Activated CD4-positive, alpha-beta T cell treated with anti-CD3 and anti-CD28 coated beads, Interleukin-2, amount 50 U/mL, for 24 hours (primary cell): ENCODE measurements at regions not wholly inside any gene's neighbourhood (a gene's known extent, or its start where the extent isn't known, plus 50 kb on each side); places are given as distances from the start of the nearest gene placed in this dataset.
A peak's percentile ranks its signal among the peaks of the same experiment; 100 is the strongest.

Experiments used
- DNase-seq, 2 donors: peaks; one replicate each; pipeline ENCODE4 v3.0.0-alpha.2; 2020; ENCODE audit warnings: low read depth in 1 of 2, low spot score in 1 of 2

DNA sequence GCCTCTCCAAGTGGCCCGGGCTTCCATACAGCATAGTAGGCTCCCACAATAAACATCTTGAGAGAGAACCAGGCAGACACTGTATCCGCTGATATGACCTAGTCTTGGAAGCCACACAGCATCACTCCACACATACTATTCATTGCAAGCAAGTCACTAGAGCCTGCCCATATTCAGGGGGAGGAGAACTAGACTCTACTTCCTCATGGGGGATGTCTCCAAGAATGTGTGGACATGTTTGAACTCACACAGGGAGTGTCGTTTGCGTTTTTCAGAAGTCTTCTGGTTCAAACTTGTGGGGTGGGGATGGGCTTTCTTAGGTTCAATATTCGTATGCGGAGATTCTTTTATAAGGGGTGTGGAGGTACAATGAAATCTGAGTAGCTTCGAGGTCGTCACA lies 232.6 kb upstream of the HABP2 start:
- no peak for DNase-seq

- no peak for DNase-seq
Measured at GRCh38 chr10:113320987-113321386, 231.9 kb upstream of the HABP2 start.

- DNase-seq: no peak
Measured at GRCh38 chr10:113322843-113323242, 230.0 kb upstream of the HABP2 start.

GRCh38 chr10:113323985-113324384 lies 228.9 kb upstream of the HABP2 start:
- DNase-seq: no peak

DNA sequence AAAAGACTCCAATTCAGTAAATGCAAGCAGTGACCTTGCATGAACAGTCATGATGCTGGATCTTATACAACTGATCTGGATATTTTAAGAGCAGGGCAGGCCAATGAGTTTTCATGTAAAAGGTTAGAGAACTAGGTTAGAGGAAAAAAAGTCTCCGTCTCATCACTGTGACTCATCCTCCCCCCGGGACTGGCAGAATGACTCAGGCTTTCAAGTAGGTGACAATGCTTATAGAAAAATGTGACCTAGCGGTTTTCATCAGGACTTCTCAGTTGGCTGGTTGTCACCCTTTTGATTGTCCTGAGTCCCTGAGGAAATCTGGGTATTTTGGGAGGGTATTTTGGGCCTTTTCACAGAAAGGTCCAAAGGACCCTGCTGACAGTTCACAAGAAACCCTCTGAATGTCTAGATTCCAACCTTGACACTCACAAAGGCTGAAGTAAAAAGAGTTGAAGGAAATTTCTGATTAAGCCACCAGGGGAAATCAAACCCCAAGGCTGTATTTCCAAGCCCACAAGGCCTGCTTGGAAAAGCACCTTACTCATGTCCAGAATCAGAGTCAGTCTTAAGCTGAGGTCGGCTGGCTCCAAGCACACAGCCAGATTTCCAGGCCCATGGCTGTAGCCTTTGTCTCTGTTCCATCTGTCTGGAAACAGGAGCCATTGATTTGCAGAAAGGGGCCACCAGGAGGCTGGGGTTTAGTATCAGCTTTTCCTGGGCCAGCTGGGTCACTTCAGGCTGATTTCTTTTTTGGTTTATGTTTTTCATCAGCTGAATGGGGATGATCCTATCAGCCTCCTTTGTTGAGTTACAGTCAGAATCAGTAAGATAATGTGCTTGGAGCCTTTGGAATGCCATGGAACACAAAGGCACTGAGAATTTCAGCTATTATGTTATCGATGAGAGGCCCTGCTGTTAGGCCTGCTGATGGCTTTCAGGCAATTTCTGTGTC lies 226.4 kb upstream of the HABP2 start:
- peak in 1 of 2 donors; percentile 27 for DNase-seq

- DNase-seq: no peak
Measured at GRCh38 chr10:113329121-113329596, 223.7 kb upstream of the HABP2 start.

- DNase-seq: no peak
Measured at GRCh38 chr10:113331961-113332360, 220.9 kb upstream of the HABP2 start.

GRCh38 chr10:113333313-113333712 lies 219.5 kb upstream of the HABP2 start:
- no peak for DNase-seq

DNA sequence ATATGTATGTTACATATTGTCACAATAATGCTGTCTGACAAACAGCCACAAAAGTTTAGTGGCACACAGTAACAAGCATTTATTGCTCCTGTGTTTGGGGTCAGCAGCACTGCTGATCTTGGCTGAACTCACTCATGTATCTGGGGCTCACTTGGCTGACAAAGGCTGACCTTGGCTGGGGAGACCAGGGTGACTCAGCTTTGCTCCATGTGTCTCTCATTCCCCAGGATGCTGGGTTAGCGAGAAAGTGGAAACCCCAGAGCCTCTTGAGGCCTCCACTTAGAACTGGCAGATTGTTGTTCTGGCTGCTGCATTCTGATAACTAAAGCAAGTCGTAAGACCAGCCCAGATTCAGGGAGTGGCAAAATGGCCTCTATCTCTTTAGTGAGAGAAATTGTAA lies 217.3 kb upstream of the HABP2 start:
- no peak for DNase-seq

DNA sequence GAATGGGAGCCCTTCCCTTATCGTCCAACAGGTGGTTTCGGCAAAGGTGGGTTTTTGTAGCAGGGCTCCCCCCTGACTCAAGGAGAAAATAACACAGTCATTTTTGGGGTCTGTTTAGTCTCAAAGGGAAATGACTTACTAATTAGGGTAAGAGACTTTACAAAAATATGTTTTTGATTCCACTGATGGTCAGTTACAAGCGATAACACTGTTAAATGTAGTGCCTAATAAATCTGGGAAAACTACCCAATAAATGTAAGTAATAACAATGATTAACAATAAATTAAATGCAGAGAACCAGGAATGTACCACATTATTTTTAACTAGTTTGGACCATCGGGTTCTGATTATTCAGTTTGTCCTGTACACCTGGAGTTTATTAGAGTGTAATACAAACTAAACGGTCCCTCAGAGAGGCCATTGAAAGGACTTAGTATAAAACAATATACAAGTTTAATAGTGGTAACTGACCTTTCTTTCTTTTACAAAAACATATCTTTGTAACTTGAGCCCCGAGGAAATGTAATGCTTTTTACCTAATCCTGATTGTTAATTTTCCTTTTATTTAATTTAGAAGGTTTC lies 216.2 kb upstream of the HABP2 start:
- no peak for DNase-seq

- DNase-seq: no peak
Measured at GRCh38 chr10:113337142-113337541, 215.7 kb upstream of the HABP2 start.

DNA sequence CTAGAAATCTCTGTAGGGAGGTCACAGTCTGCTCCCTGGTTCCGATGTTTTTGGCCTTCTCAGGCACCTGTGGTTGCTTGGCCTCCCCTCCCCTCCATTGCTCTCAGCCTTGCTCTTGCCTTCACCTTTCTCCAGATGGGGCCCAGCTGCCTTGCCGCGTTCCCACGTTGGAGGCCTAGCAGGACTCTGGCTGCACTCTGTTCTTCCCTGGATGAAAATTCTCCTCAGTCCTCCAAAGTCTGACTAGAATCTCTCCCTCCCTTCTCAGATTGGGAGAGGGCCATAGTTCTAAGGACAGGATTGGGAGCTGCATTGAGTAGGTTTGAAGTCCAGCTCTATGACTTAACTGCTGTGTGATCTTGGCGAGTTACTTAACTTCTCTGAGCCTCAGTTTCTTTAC lies 213.7 kb upstream of the HABP2 start:
- no peak for DNase-seq

DNA sequence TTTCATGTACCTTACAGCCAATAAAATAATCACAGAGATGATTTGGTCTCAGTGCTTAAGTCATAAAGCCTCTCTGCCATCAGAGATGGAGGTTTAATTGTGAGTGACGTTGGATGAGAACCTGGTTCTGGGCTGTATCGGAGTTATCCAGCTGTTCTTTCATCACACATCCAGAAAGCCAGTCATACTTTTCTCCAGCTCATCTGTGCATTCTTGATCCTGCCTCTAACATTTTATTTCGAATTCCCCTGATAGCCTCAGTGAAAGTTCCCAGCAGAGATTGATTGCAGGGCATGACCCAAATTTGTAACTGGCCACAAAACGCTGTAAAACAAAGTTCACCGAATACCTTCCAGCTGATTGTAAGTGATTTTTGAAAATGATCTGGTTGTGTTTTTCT lies 212.6 kb upstream of the HABP2 start:
- no peak for DNase-seq

DNA sequence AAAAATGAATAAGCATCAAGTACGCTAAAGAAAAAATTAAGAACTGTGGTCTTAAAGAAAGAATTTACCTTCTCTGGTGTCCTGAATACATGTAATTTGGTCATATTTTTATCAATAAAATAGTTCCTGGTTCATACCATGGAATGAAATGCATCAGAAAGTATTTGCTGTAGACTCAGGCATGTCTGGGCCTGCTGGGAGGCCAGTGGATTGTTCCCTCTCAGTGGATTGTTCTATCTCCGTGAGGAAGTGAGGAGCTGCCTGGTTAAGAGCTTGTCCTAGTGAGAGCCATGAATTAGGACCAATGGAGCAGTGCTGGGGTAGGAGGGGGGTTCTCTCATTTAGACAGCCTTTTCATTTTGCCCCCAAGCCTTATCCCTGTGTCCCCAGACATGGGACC lies 211.7 kb upstream of the HABP2 start:
- no peak for DNase-seq

DNA sequence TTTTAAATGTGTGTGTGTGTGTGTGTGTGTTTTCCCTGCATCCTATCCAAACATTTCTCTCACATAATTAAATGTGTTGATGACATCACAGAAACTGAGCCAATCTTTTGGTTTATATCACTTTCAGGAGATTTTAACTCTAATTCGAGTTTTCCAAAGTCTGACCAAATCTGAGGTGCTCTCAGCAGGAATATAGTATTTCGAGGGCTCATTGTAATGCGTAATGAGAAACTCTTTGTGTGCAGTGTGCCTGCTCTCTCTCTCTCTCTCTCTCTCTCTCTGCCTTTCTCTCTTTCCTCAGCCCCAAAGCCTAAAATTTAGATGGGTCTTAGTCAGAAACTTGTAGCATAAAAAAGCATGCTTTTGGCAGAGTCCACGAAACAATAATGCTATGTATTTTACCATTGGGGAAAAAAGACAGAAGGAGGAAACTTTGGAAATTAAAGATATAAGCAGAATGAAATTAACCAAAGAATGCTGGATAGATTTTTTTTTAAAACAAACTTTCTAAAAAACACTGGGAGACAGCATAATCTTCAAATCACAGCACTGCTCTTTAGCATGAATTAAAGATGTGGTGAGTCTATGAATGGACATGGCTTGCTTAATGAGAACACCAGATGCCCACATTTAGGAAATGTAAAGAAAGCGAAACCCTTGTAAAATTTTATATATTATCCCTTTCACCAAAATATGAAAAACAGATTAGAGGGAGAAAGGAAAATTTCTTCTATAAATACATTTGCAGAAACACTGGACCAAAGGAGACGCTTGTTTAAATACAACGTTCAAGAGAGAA lies 206.8 kb upstream of the HABP2 start:
- DNase-seq: no peak

- DNase-seq: no peak
Measured at GRCh38 chr10:113347508-113347907, 205.3 kb upstream of the HABP2 start.

GRCh38 chr10:113348694-113349093 lies 204.2 kb upstream of the HABP2 start:
- DNase-seq: no peak

- DNase-seq: no peak
Measured at GRCh38 chr10:113350311-113351040, 202.4 kb upstream of the HABP2 start.

DNA sequence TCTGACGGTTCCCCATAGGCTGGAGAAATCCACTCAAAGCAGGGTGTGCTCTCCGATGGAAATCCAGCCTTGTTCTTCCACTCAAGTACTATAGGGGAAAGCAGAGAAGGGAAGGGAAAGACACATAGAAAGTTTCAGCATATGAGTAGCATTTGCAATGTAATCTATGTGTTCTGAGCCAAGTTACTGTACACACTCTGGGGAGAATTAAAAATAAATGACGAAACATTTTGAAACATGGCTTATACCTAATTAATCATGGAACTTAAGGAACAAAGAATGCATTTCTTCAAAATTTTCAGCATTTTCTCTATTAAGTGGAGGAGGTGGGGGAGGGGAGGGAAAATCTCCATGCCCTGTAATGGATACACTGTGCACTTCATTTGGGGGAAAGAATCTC lies 198.1 kb upstream of the HABP2 start:
- no peak for DNase-seq

DNA sequence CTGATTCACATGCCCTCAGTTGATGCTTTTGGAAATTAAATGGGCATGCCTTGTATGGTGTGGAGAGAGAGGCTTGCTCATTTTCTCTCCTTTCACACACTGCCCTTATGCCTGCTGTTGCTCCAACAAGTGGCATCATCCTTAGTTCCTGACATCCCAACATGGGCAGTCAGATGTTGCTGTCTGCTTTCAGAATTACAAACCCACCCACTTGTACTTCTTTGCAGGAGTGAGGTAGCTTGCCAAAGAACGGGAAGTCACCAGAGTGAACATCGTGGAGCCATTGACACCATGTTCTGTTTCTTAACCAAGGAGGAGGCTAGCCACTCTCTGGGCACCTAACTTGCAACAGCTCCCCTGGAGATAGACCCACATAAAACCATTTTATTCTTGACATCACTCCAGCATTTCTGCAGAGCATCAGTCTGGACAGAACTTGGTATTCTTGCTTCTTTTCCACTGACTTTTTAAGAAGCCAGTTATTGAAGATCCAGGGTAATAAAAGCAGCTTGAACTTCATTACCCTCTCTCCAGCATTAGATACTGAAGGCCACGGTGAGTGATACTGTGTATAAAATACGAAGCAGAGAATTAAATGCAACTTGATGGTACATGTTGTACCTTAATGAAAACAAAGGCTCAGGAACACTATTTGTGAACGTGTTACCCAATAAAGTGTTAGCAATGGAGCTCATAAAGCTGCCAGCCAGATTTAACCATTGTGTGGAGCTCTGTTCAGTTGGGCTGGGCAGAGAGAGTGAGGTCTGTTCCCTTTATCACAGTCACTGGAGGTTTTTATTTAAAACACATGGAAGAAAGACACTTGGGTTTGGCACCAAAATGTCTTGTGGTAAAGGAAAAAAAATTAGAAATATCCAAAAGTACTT lies 195.8 kb upstream of the HABP2 start:
- DNase-seq: no peak
